GM18909 (cell line): ENCODE measurements at regions not wholly inside any gene's neighbourhood (a gene's known extent, or its start where the extent isn't known, plus 50 kb on each side); places are given as distances from the start of the nearest gene placed in this dataset.
A peak's percentile ranks its signal among the peaks of the same experiment; 100 is the strongest.
"Not testable (repeated sequence)": the region's sequence is repeated elsewhere in the genome, so short reads cannot be mapped to it uniquely, and the experiment has no call there.

ENCODE experiments used
- ATAC-seq: cut with Tn5 transposase; IDR thresholded peaks from one replicate; pipeline ENCODE4 v1.9.1; 2021; ENCODE audit warnings: mild to moderate bottlenecking; ENCODE audit not compliant: unreplicated experiment, poor library complexity

GRCh38 chr10:63675171-63675570 lies 154.0 kb downstream of the REEP3 start:
- no peak for ATAC-seq

GRCh38 chr10:63677001-63677400 lies 155.8 kb downstream of the REEP3 start:
- no peak for ATAC-seq

GRCh38 chr10:63680545-63680944 lies 159.3 kb downstream of the REEP3 start:
- not testable (repeated sequence) for ATAC-seq

GRCh38 chr10:63681993-63682697 lies 160.9 kb downstream of the REEP3 start:
- no peak for ATAC-seq

GRCh38 chr10:63682698-63683052 lies 161.5 kb downstream of the REEP3 start:
- ATAC-seq: not testable (repeated sequence)

- ATAC-seq: no peak
Observed at GRCh38 chr10:63683223-63683622, 162.0 kb downstream of the REEP3 start.

GRCh38 chr10:63683686-63684085 lies 162.5 kb downstream of the REEP3 start:
- no peak for ATAC-seq

GRCh38 chr10:63684257-63684936 lies 163.2 kb downstream of the REEP3 start:
- no peak for ATAC-seq

GRCh38 chr10:63689768-63690167 lies 168.6 kb downstream of the REEP3 start:
- no peak for ATAC-seq

GRCh38 chr10:63692220-63692896 lies 171.2 kb downstream of the REEP3 start:
- ATAC-seq: no peak

GRCh38 chr10:63693021-63693420 lies 171.8 kb downstream of the REEP3 start:
- ATAC-seq: not testable (repeated sequence)

GRCh38 chr10:63696205-63696604 lies 175.0 kb downstream of the REEP3 start:
- no peak for ATAC-seq

- peak; percentile 76 for ATAC-seq
Observed at GRCh38 chr10:63697956-63698786, 177.0 kb downstream of the REEP3 start.

GRCh38 chr10:63698787-63699150 lies 177.6 kb downstream of the REEP3 start:
- no peak for ATAC-seq

GRCh38 chr10:63699785-63700613 lies 178.8 kb downstream of the REEP3 start:
- no peak for ATAC-seq

- ATAC-seq: no peak
Observed at GRCh38 chr10:63700631-63701156, 179.5 kb downstream of the REEP3 start.

GRCh38 chr10:63702092-63702491 lies 180.9 kb downstream of the REEP3 start:
- ATAC-seq: no peak

GRCh38 chr10:63703113-63703670 lies 182.0 kb downstream of the REEP3 start:
- no peak for ATAC-seq

GRCh38 chr10:63703740-63704345 lies 182.6 kb downstream of the REEP3 start:
- ATAC-seq: no peak
